NCI-H2107 treated with DMSO at 0.1 percent for 48 hours (cell line): ENCODE measurements at regions not wholly inside any gene's neighbourhood (a gene's known extent, or its start where the extent isn't known, plus 50 kb on each side); places are given as distances from the start of the nearest gene placed in this dataset.

Experiments used
- DNase-seq: peaks from one replicate; lab custom pipeline; 2025; ENCODE audit not compliant: unreplicated experiment; lab: John Stamatoyannopoulos, UW

DNA sequence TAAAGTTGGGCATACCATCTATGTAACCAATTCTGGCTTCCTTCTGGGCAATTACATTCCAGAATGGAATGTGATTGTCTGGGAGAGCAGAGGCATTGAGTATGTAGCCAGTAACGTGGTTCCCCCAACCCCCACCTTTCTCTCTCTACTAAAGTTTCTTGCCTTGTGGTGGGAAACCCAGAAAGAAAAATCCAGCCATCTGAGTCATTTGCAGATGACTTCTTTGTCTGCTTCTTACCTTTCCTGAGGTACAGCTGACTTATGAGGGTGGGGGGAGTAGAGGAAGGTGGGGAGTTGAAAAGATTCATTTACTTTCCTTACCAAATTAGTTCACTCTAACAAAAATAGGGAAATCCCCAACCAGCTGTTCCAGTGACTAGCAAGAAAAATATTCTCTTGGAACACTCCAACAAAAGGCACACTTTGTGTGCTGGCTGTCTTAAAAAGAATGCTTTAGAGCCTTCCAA, 112.1 kb upstream of the FRMD6 start:
- DNase-seq: no peak

DNA sequence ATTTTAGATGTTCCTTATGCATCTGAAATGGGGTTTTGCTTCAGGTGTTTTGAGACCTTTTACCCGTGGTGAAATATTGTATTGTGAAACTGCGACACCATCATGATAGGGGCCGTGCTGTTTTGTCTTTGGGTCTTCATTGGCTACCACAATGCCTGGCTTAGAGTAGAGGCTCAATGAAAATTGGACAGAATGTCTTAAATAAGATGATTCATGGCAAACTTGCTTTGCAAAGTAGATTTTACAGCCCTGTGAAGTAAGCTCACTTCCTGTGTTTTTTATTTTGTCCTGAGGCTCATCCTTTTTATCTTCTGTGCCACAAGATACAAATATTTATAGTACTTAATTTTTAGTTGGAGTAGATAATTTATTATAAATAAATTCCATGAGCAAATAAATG, 111.3 kb upstream of the FRMD6 start:
- no peak for DNase-seq

GRCh38 chr14:51544471-51544870, 107.2 kb upstream of the FRMD6 start:
- no peak for DNase-seq

GRCh38 chr14:51544901-51545300, 106.8 kb upstream of the FRMD6 start:
- DNase-seq: no peak

DNA sequence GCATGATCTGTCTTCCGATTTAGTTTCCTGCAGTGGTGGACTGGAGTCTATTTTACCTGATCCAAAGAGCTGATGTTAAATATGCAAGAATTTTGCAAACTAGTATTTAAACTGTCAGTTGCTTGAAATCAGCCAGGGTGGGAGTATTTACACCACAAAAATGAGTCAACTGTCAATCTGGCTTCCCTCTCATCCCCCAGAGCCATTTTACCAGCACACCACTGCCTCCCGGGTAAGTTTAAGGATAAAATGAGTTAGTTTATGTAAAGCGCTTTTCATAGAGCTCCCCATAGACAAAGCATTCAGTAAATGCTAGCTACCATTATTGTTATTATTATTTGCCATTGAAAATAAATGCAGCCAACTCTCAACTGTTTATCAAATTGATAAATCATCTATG, 106.3 kb upstream of the FRMD6 start:
- no peak for DNase-seq

- DNase-seq: no peak
Measured at GRCh38 chr14:51546099-51546498, 105.6 kb upstream of the FRMD6 start.

GRCh38 chr14:51546603-51547258, 105.0 kb upstream of the FRMD6 start:
- DNase-seq: no peak

- DNase-seq: no peak
Measured at GRCh38 chr14:51547260-51547659, 104.5 kb upstream of the FRMD6 start.

DNA sequence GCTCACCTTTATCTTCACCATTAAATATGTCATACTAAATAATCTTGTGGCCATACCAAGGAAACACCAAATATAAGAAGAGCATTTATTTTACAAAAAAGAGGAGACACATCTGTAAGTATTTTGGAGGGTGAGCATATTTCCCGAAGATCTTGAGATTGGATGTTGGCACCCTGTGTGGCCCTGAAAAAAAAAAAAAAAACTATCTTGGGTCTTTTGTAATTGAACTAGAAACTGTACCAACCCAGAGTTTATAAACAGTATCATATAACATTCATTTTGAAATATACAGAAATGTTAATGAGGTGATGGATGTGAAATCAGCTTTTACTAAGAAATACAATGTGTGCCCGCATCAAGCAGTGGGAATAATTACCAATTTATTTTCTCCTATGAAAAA, 104.0 kb upstream of the FRMD6 start:
- DNase-seq: no peak

GRCh38 chr14:51548187-51548586, 103.5 kb upstream of the FRMD6 start:
- no peak for DNase-seq

GRCh38 chr14:51550636-51551035, 101.1 kb upstream of the FRMD6 start:
- DNase-seq: no peak

DNA sequence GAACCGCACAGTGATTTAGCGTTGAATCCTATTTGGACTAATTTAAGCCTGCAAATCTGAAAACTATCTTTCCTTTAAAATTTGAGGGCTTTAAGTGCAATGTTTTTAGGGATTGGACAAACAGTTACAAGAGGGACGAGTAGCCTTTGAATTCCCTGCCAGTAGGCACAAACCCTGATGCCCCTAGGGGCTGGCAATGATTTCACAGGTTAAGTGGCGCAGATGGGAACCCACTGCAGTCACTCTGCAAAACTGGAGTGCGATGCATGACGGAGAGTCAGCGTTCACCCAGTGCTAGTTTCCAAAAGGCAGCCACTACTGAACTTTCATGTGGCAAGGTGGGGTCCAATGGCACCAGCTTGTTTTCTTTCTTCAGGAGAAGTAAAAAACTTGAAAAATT, 99.4 kb upstream of the FRMD6 start:
- no peak for DNase-seq

GRCh38 chr14:51552768-51553404, 98.8 kb upstream of the FRMD6 start:
- DNase-seq: no peak

DNA sequence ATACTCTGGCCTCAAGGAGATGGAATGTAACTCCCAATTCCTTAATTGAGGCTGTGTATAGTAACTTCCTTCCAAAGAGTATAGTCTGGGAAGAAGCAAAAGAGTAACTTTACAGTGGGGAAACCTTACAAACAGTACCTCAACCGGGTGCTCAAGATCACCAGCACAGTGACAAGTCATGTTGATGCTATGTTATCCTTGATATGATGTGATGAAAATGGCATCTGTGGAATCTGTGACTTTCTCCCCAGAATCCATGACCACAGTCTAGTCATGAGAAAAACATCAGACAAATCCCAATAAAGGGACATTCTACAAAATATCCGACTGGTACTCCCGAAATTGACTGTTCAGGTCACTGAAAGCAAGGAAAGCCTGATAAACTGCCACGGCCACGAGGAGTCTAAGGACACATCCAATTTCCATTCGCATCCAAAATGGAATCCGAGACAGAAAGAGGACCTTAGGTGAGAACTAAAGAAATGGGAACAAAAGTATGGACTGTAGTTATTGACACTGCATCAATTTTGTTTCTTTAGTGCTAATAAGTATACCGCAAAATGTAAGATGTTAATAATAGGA, 97.3 kb upstream of the FRMD6 start:
- DNase-seq: no peak

- no peak for DNase-seq
Measured at GRCh38 chr14:51554953-51555352, 96.8 kb upstream of the FRMD6 start.

DNA sequence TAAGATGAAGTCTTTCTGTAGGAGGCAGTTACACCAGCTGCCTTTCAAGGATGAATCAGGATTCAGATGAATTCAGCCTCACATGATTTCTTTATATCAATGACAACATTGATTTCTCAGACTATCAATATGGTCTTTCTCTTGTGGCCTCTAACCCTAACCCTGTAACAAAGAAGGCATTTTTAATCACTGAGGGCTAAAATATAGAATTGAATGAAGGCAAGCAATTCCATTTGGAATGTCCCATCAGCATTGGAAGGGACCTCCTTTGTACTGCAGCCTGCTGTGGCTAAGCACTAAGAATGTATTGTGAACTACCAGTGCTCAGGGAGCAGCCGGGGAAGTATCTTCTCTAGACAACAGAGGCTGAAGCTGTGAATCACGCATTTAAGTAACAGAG, 90.6 kb upstream of the FRMD6 start:
- no peak for DNase-seq

- DNase-seq: no peak
Measured at GRCh38 chr14:51562816-51563215, 88.9 kb upstream of the FRMD6 start.

- no peak for DNase-seq
Measured at GRCh38 chr14:51563560-51563959, 88.2 kb upstream of the FRMD6 start.

DNA sequence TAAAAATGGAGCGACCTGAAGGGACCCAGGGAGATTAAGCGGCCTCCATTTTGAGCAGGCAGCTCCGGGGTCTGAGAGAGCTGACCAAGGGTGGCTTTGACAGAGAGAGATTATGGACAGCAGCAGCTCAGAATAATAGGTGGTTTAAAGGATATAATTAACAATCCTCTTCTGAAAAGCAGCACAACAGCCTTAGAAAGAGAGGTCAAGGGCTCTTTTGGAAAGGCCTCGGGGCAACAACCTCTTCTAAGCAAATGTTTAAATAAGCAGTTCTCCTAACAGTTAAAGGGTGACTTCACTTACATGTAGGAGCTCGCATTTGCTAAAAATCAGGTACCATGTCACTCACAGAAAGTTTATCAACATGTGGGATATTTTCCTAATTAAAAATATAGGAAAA, 87.2 kb upstream of the FRMD6 start:
- DNase-seq: no peak

DNA sequence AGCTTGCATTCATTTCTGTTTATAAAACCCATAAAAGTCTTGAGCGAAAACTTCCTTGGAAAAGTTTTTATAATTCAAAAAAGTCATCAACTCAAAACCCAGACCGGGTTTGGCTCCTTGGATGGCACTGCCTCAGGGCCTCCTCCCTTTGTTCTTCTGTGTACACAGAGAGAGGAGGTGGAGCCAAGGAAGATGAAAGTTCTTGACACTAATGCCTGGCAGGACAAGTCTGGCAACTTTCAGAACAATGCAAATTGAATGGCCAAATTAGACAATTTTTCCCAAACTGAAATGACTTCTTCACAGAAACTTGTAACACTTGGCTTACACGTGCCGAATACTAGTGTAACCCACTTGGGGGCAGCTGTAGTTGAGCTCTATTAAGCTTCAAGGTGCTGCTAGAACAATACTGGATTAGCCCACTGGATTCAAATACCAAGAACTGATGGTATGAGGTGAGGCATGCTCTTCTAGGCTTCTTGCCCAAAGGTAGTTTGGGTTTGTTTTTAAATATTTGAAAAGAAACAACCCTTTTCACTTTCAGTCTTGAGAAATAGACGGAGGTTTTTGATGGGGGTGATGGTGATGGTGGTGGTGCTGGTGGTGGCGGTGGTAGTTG, 86.6 kb upstream of the FRMD6 start:
- no peak for DNase-seq

DNA sequence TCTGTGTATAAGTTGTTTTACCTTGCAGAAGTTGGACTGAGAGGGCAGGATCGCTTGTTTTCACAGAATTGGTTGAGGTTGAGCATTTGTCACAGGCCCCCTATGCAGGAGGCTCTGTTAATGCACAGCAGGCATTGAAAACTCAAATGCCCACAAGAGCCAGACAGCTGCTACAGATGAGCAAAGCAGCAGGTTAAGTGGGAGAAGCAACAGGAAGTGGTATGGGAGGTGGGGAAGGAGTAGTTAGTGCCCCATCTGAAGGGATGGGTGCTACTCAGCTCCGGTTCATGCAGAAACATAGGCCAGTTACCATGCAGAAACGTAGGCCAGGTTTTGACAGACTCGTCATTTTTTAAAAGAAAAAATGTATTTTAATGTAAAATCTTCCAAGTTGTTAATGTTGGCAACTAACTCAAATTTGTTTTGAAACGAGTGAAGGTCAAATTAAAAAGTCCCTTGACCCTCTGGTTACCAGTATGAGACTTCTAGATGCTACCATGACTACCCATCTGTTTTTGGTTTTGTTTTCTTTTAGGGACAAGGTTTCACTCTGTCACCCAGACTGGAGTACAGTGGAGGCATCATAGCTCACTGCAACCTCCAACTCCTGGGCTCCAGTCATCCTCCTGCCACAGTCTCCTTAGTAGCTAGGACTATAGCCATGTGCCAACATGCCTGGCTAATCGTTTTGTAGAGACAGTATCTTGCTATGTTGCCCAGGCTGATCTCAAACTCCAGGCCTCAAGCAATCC, 84.7 kb upstream of the FRMD6 start:
- no peak for DNase-seq
